Umbilical cord (tissue), 1 donor: ENCODE measurements at regions not wholly inside any gene's neighbourhood (a gene's known extent, or its start where the extent isn't known, plus 50 kb on each side); places are given as distances from the start of the nearest gene placed in this dataset.

Experiments used
- DNase-seq: peaks from one replicate; pipeline ENCODE4 v3.0.0-alpha.2; 2015; ENCODE audit warnings: low spot score

- DNase-seq, result no peak
These were observed 259.9 kb downstream of the NDUFA10 start for GRCh38 chr2:239765076-239765845.

- DNase-seq, result no peak
These were observed 261.6 kb downstream of the NDUFA10 start for GRCh38 chr2:239763433-239764097.

GRCh38 chr2:239762655-239763269, 262.4 kb downstream of the NDUFA10 start:
- no peak for DNase-seq

GRCh38 chr2:239762106-239762505, 263.0 kb downstream of the NDUFA10 start:
- DNase-seq, result no peak

- DNase-seq, result no peak
These were observed 264.5 kb downstream of the NDUFA10 start for GRCh38 chr2:239760596-239760995.

- DNase-seq, result no peak
These were observed 266.8 kb downstream of the NDUFA10 start for GRCh38 chr2:239758279-239758877.

GRCh38 chr2:239756790-239757760, 268.1 kb downstream of the NDUFA10 start:
- DNase-seq, result peak; percentile 69

- no peak for DNase-seq
These were observed 268.9 kb downstream of the NDUFA10 start for GRCh38 chr2:239756031-239756789.

- DNase-seq, result no peak
These were observed 271.7 kb downstream of the NDUFA10 start for GRCh38 chr2:239753401-239753837.

GRCh38 chr2:239752951-239753350, 272.2 kb downstream of the NDUFA10 start:
- no peak for DNase-seq

- DNase-seq, result peak; percentile 70
These were observed 273.3 kb downstream of the NDUFA10 start for GRCh38 chr2:239751679-239752355.

- no peak for DNase-seq
These were observed 274.0 kb downstream of the NDUFA10 start for GRCh38 chr2:239750929-239751678.

- DNase-seq, result no peak
These were observed 274.9 kb downstream of the NDUFA10 start for GRCh38 chr2:239750045-239750835.

GRCh38 chr2:239749272-239749873, 275.8 kb downstream of the NDUFA10 start:
- no peak for DNase-seq

- DNase-seq, result no peak
These were observed 276.3 kb downstream of the NDUFA10 start for GRCh38 chr2:239748811-239749210.

GRCh38 chr2:239747771-239748170, 277.4 kb downstream of the NDUFA10 start:
- DNase-seq, result no peak

GRCh38 chr2:239747274-239747673, 277.9 kb downstream of the NDUFA10 start:
- no peak for DNase-seq
